Hematopoietic multipotent progenitor cell treated with erythropoietin and hydrocortisone succinate and interleukin-3 and kit ligand, for 15 days (in vitro differentiated cells): ENCODE measurements at regions not wholly inside any gene's neighbourhood (a gene's known extent, or its start where the extent isn't known, plus 50 kb on each side); places are given as distances from the start of the nearest gene placed in this dataset.
"Not testable (repeated sequence)": the region's sequence is repeated elsewhere in the genome, so short reads cannot be mapped to it uniquely, and the experiment has no call there.

Source experiments
- DNase-seq: peaks from one replicate; pipeline ENCODE4 v3.0.0-alpha.2; 2015; ENCODE audit warnings: low spot score

- DNase-seq, result no peak
Observed at GRCh38 chr10:28444031-28444430, 88.9 kb upstream of the WAC start.

DNA sequence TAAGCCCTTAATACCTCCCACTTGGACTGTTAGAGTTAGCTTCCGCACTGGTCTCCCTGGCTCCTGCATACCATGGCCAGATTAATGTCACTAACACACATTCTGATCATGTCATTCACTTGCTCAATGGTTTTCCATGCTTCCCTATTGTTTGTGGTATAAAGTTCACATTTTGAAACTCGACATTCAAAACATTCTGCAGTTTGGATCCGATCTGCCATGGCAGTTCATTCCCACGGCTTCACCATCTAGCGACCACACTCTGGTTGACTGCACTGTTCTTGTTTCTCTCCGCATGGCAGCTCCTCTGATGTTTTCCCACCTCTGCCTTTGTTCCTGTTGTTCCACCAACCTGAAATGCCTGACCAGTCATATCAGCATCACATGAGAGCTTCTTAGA is 87.4 kb upstream of the WAC start:
- DNase-seq, result no peak

DNA sequence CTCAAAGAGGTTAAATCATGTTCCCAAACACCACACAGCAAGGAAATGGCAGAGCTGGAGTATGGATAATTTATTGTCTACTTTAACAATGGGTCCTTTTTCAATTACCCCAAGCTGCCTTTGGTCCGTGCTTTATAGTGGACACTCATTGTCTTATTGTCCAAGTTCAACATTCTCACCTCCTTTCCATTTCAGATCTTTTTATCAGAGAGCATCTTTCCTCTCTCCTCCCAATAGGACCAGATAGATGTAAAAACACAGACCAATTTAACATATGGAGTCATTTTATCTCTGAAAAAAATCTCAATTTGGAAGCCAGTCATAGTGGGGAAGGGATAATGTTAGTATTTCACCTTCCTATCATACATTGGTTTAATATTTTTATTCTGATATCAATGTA is 83.5 kb upstream of the WAC start:
- no peak for DNase-seq

DNA sequence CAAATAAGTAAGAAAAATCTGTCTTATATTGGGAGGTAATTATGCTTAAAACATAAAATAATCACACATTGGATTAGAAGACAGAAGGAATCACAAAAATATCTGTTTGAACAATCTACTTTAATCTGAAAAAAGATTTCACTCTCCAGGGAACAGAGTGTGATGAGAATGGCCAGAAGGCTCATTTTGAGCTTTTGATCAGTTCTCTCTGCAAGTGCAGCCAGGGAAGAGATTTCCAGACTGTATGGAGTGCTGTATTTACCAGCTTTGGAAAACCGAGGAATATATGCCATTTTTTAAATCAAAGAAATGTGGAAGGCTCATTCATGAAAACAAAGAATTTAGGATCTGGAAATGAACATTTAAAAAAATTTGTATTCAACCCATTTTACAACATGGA is 83.0 kb upstream of the WAC start:
- no peak for DNase-seq

DNA sequence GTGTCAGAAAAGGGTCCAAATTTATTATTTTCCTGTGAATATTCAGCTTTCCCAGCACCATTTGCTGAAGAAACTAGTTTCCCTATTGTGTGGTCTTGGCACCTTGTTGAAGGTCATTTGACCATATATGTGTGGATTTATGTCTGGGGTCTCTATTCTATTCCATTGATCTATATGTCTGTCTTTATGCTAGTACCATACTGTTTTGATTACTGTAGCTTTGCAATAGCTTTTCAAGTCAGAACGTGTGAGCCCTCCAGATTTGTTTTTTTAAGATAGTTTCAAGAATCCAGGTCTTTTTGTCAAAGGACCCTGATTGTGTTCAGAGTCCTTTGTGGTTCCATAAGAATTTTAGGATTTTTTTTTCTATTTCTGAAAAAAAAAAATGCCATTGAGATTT is 79.0 kb upstream of the WAC start:
- DNase-seq, result no peak

- no peak for DNase-seq
Observed at GRCh38 chr10:28457110-28457509, 75.8 kb upstream of the WAC start.

- not testable (repeated sequence) for DNase-seq
Observed at GRCh38 chr10:28457873-28458272, 75.0 kb upstream of the WAC start.

DNA sequence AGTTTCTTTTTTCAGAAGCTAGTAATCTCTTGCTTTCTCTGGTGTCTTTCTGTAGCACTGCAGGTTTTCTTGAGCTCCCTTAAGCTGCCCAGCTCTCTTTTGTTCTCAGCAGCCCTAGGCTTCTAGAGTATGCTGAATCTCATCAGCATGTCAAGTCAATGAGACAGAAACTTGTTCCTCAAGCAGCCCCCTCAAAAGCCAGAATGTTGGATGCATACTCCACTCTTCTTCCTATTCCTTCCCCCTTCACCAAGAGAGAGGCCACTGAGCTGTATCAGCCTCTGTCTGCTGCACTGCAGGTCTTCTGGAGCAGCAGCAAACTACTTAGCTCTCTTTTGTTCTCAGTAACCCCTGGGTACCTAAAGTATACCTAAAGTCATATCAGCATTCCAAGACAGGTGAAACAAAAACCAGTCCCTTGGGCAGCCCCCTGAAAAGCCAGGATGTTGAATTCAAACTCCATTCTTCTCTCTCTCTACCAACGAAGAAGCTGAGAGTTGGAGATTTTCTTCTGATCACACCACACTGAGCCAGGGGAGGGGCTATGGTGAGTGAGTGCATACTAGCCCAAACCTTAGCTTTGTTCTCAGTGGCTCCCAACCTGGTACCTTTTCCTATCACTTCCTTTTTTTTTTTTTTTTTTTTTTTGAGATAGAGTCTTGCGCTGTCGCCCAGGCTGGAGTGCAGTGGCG is 73.3 kb upstream of the WAC start:
- DNase-seq, result no peak

DNA sequence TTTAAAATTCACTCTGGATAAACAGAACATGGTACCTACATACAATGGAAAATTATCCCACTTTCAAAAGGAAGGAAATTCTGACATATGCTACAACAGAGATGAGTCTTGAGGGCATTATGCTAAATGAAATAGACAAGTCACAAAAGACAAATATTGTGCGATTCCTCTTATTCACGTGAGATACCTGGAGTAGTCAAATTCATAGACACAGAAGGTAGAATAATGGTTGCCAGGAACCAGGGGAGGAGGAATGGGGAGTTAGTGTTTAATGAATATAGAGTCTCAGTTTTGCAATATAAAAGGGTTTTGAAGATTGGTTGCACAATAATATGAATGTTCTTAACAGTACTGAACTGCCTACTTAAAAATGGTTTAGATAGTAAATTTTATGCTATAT is 69.8 kb upstream of the WAC start:
- no peak for DNase-seq

GRCh38 chr10:28463676-28464395 is 69.1 kb upstream of the WAC start:
- no peak for DNase-seq

GRCh38 chr10:28467615-28468014 is 65.3 kb upstream of the WAC start:
- no peak for DNase-seq

DNA sequence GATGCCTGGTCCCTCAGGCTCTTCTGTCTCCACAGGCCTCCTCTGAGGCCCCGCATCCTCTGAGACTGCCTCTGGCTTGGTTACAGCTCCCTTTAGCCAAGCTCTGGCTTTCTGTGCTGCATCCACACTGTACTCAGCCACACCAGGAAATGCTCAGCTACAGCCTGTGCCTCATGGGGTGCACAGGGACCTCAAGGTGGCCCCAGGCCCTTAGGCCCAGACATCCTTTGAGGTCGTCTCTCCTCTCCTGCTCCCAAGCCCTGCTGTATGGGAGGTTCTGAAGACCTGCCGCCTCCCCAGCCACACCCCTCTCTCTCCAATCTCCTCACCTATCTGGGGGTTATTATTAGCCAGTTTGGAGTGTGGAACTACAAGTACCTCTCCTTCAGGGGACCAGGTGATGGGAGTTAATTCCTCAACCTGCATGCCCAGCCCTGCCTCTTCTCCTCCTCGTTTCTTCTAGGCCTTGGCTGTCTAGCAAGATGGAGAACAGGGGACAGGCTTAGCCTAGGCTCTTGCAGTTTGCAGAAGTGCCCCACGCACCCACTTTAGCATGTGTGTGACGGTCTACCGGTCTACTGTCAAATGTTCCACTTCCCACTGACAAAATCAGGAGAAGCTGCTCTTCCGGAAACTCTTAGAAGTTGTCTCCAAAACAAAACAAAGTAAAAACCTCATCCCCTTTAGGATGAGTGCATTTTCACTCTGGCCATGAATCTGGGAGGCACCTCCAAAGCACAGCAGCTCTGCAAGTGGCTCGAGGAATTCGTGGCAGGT is 64.0 kb upstream of the WAC start:
- DNase-seq, result no peak

GRCh38 chr10:28470873-28471651 is 61.9 kb upstream of the WAC start:
- DNase-seq, result no peak

- DNase-seq, result no peak
Observed at GRCh38 chr10:28471652-28472050, 61.3 kb upstream of the WAC start.

DNA sequence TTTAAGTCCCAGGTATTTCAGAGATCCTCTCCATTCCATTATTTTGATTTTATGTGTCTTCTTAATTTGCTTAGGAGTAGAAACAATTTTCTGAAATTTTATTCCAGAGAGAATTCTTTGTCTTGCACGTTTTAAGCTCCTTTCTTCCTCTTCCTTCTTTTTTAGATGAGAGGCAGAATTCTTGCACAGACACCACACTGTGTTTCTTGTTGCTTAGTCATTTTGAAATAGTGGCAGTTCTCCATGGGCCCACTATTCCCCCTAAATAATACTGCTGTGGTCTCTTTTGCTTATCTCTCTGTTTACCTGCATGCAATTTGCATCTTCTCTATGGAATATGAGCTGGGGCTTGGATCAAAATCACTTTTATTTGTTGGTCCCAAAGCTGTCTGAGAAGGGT is 54.3 kb upstream of the WAC start:
- DNase-seq, result no peak

- DNase-seq, result no peak
Observed at GRCh38 chr10:28479425-28479865, 53.5 kb upstream of the WAC start.

GRCh38 chr10:28479927-28480627 is 52.8 kb upstream of the WAC start:
- no peak for DNase-seq

GRCh38 chr10:28480628-28480965 is 52.3 kb upstream of the WAC start:
- DNase-seq, result no peak

- not testable (repeated sequence) for DNase-seq
Observed at GRCh38 chr10:28481346-28481745, 51.6 kb upstream of the WAC start.

GRCh38 chr10:28481968-28482367 is 51.0 kb upstream of the WAC start:
- no peak for DNase-seq
